Right lobe of liver (tissue), 6 donors: ENCODE measurements at regions not wholly inside any gene's neighbourhood (a gene's known extent, or its start where the extent isn't known, plus 50 kb on each side); places are given as distances from the start of the nearest gene placed in this dataset.

ENCODE experiments used
- ATAC-seq, 4 donors: fragments of 200-7000 bp; cut with Tn5 transposase; one replicate each; pipeline ENCODE4 v1.9.1; 2020; ENCODE audit warnings: mild to moderate bottlenecking in 4 of 4, moderate library complexity in 4 of 4
- DNase-seq, 3 donors: peaks; one replicate each; pipeline ENCODE4 v3.0.0-alpha.2; 2020
- H3K27ac ChIP-seq, 3 donors: fragments of 200-600 bp; one replicate each; pipeline ENCODE4 v1.8.0; 2022
- H3K27me3 ChIP-seq, 2 donors: fragments of 200-600 bp; one replicate each; pipeline ENCODE4 v1.8.0; 2022
- H3K36me3 ChIP-seq, 4 donors: fragments of 200-600 bp; sonication (generic) in 1 of 4; one replicate each; pipeline versions ENCODE4 v1.5.1 to v1.8.0; 2017 to 2022; ENCODE audit warnings: control low read depth in 1 of 4
- H3K4me1 ChIP-seq, 4 donors: fragments of 200-600 bp; sonication (generic) in 1 of 4; one replicate each; pipeline versions ENCODE4 v1.5.1 to v1.8.0; 2017 to 2022; ENCODE audit warnings: control low read depth in 1 of 4
- H3K4me3 ChIP-seq, 3 donors: fragments of 200-600 bp; one replicate each; pipeline ENCODE4 v1.8.0; 2022
- H3K9me3 ChIP-seq, 4 donors: fragments of 200-600 bp; sonication (generic) in 1 of 4; one replicate each; pipeline versions ENCODE4 v1.5.1 to v1.8.0; 2017 to 2022; ENCODE audit warnings: control low read depth in 1 of 4
- CTCF ChIP-seq, 4 donors: fragments of 200-600 bp in 3 of 4; fragments of 450-650 bp in 1 of 4; IDR thresholded peaks; one replicate each; pipeline versions ENCODE4 v1.5.1 to v1.8.0; 2016 to 2022; ENCODE audit warnings: antibody characterized with exemption in 4 of 4, mild to moderate bottlenecking in 2 of 4
- POLR2A ChIP-seq: fragments of 450-650 bp; IDR thresholded peaks from one replicate; pipeline ENCODE4 v1.6.1; 2017; ENCODE audit warnings: antibody characterized with exemption, mild to moderate bottlenecking
- WGBS: methylation state at CpG from one replicate; pipeline ENCODE4 v1.1.6; 2018; ENCODE audit warnings: low coverage, low lambda C conversion rate; ENCODE audit not compliant: insufficient coverage; ENCODE audit errors: missing lambda C conversion rate; 5-methylcytosine and 5-hydroxymethylcytosine counted together
- intact Hi-C, 2 donors: fragments of 100-400 bp; cut with DNase I; formaldehyde crosslinking; loops; one replicate each; pipeline versions ENCODE4 v1.11.2 to v1.14.1; 2022
- donor health status: DM: no; HTN: yes; CAD: no.
- donor health status: DM: no; HTN: no; CAD: no.
- donor health status: DM: no; HTN: no; CAD: no.
- donor health status: DM: no; HTN: yes; CAD: no.
- donor health status: DM: no; HTN: yes; CAD: no.

GRCh38 chr6:144585217-144585814 lies 300.2 kb downstream of the UTRN start:
- Histone ChIP-seq H3K4me3 (no peak overlapping the region), H3K4me1 (no peaks in the 10 kb centered on the region), H3K27me3 (no peaks in the 10 kb centered on the region), H3K27ac (no peak overlapping the region), H3K36me3 (no peaks in the 10 kb centered on the region), H3K9me3 (no peaks in the 10 kb centered on the region)
- no peak for TF ChIP-seq POLR2A
- TF ChIP-seq CTCF (IDR thresholded peaks at IDR 0.05) = peak; percentile 63 to 86 (median 78)
- intact Hi-C loops = no loop called here
- peak; percentile 60 to 73 (median 72) for ATAC-seq
- no peak for DNase-seq
- WGBS = 8% methylated on average over 3 of the region's 3 CpGs

GRCh38 chr6:144586986-144587385 lies 301.9 kb downstream of the UTRN start:
- 78% methylated on average over 2 of the region's 3 CpGs for WGBS
- Histone ChIP-seq H3K27me3 (no peaks in the 10 kb centered on the region), H3K36me3 (no peaks in the 10 kb centered on the region), H3K4me3 (no peak overlapping the region), H3K4me1 (no peaks in the 10 kb centered on the region), H3K9me3 (no peaks in the 10 kb centered on the region), H3K27ac (no peak overlapping the region)
- no peak for TF ChIP-seq CTCF (IDR thresholded peaks at IDR 0.05)
- TF ChIP-seq POLR2A = no peak
- DNase-seq (no peak), ATAC-seq (no peak)
- intact Hi-C loops = no loop called here

GRCh38 chr6:144588697-144589325 lies 303.7 kb downstream of the UTRN start:
- ATAC-seq = no peak
- WGBS = 71% methylated on average over 1 of the region's 1 CpG
- intact Hi-C loops = no loop called here

GRCh38 chr6:144590532-144590931 lies 305.4 kb downstream of the UTRN start:
- WGBS = 68% methylated on average over 4 of the region's 4 CpGs
- Histone ChIP-seq H3K4me1 (no peaks in the 10 kb centered on the region), H3K27ac (no peak overlapping the region), H3K4me3 (no peak overlapping the region), H3K36me3 (no peaks in the 10 kb centered on the region), H3K9me3 (no peaks in the 10 kb centered on the region), H3K27me3 (no peaks in the 10 kb centered on the region)
- intact Hi-C loops = no loop called here
- TF ChIP-seq CTCF (IDR thresholded peaks at IDR 0.05) (peak in 1 of 4 donors; percentile 9), POLR2A (no peak)
- DNase-seq (no peak), ATAC-seq (peak; percentile 47 to 70 (median 65))

More at GRCh38 chr6:144588697-144589325, 303.7 kb downstream of the UTRN start:
- no peaks in the 10 kb centered on the region for H3K9me3 ChIP-seq
- no peaks in the 10 kb centered on the region for H3K4me1 ChIP-seq
- no peak overlapping the region for H3K4me3 ChIP-seq
- DNase-seq = no peak
- no peaks in the 10 kb centered on the region for H3K27me3 ChIP-seq
- H3K27ac ChIP-seq = no peak overlapping the region
- TF ChIP-seq POLR2A (no peak), CTCF (IDR thresholded peaks at IDR 0.05) (no peak)
- H3K36me3 ChIP-seq = no peaks in the 10 kb centered on the region
